GM12873 (cell line): ENCODE measurements at regions not wholly inside any gene's neighbourhood (a gene's known extent, or its start where the extent isn't known, plus 50 kb on each side); places are given as distances from the start of the nearest gene placed in this dataset.
A peak's percentile ranks its signal among the peaks of the same experiment; 100 is the strongest.

Experiments used
- TF ChIP-seq, protein P1 (sequence below): IDR thresholded peaks from 2 replicates; pipeline ENCODE4 v1.5.1; 2012; ENCODE audit warnings: low read depth, mild to moderate bottlenecking, moderate library complexity, low read length, control low read depth; ENCODE audit not compliant: insufficient read depth; ENCODE audit errors: missing control alignments

DNA sequence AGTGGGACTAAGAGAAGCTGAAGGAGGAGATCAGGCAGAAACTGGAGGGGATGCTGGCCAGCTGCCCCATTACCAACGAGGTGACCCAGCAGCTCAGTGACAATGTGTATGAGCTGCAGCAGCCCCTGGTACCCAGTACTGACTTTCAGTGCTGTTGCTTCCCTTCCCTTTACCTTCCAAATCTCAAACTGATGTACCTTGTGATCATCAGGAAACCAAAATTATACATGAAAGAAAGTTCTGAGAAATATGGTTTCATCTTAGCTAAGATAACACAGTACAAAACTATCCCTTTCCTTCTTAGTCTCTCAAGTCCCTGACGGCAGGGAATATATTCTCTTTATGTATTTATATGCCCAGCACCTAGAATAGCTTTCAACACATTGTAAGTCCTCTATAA is 52.3 kb upstream of the CERS6 start:
- TF ChIP-seq, protein P1, sequence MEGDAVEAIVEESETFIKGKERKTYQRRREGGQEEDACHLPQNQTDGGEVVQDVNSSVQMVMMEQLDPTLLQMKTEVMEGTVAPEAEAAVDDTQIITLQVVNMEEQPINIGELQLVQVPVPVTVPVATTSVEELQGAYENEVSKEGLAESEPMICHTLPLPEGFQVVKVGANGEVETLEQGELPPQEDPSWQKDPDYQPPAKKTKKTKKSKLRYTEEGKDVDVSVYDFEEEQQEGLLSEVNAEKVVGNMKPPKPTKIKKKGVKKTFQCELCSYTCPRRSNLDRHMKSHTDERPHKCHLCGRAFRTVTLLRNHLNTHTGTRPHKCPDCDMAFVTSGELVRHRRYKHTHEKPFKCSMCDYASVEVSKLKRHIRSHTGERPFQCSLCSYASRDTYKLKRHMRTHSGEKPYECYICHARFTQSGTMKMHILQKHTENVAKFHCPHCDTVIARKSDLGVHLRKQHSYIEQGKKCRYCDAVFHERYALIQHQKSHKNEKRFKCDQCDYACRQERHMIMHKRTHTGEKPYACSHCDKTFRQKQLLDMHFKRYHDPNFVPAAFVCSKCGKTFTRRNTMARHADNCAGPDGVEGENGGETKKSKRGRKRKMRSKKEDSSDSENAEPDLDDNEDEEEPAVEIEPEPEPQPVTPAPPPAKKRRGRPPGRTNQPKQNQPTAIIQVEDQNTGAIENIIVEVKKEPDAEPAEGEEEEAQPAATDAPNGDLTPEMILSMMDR, result peak; percentile 15

DNA sequence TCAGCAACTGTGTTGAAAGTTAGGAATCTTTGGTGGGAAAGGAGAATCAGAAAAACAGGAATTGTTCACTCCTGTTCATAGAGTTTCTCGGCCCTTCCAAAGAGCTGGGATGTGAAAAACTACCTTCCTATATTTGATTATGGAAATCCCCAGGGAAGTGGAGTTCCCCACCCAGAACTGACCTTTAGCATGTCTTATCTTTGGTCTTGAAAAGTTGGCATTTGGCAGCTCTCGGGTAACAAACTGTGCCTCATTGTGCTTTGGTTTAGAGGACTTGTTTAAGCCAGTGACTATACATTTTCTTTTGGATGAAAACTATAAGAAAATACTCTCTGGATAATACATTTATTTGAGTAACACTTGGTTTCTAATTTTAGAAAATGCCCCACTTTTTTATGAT is 51.3 kb upstream of the CERS6 start:
- TF ChIP-seq, protein P1, result no peak
